ENCODE measurements at regions not wholly inside any gene's neighbourhood (a gene's known extent, or its start where the extent isn't known, plus 50 kb on each side); places are given as distances from the start of the nearest gene placed in this dataset.
"Not testable (repeated sequence)": the region's sequence is repeated elsewhere in the genome, so short reads cannot be mapped to it uniquely, and the experiment has no call there.

DNA sequence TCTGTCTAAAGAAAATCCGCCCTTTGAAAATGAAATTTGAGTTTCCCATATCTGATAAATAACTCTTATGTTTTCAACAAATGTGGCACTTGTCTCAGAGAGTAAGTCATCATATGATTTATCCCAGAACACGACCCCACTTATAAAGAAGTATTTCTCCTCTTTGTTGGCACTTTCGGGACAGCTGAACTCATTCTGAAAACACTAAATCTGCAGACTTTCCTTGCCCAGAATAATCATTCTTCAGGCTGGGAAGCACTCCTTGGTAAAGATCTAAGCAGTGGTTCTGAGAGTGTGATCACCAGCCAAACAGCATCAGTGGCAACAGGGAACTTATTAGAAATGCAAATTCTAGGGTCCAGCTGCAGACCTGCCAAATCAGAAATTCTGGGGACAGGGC is 532.2 kb upstream of the API5 start:
- Mint-ChIP-seq H3K27ac (no peak overlapping the region), H3K4me1 (no peaks in the 10 kb centered on the region), H3K9me3 (peaks cover 4% of the 10 kb centered on the region), H3K36me3 (ENCODE audit: low read depth) (no peaks in the 10 kb centered on the region), H3K27me3 (no peaks in the 10 kb centered on the region), H3K4me3 (no peak overlapping the region)
- no peak for DNase-seq
- no peak for ATAC-seq

DNA sequence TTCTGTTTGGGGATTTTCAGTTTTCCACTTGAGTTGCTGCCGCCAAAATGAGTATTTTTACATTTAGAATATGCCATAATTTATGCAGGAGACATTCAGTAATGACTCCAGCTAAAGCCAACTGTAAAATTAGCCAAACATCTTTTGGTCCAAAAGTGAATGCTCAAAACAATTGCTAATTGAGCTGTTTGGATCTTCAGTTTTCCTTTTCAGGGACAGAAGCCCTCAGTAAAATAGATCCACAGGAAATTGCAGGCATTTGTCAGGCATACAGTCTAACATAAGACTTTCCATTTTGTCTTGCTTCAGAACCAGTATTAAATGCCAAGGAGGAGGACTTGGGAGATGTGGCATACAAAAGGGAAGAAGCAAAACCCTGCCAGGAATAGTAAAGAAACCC is 524.8 kb upstream of the API5 start:
- ATAC-seq: no peak
- H3K9me3 Mint-ChIP-seq: peaks cover 17% of the 10 kb centered on the region
- DNase-seq: no peak
- no peak overlapping the region for H3K27ac Mint-ChIP-seq
- no peaks in the 10 kb centered on the region for H3K4me1 Mint-ChIP-seq
- no peak overlapping the region for H3K4me3 Mint-ChIP-seq
- H3K36me3 Mint-ChIP-seq (ENCODE audit: low read depth): no peaks in the 10 kb centered on the region
- no peaks in the 10 kb centered on the region for H3K27me3 Mint-ChIP-seq

DNA sequence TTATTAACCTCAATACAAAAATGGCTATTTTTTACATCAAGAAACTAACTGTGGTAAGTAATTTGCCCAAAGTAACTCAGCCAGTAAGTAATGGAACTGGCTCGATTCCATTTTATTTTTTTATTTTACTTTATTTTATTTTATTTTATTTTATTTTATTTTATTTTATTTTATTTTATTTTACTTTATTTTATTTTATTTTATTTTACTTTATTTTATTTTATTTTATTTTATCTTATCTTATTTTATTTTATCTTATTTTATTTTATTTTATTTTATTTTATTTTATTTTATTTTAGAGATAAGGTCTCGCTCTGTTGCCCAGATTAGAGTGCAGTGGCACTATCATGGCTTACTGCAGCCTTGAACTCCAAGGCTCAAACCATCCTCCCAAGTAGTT is 516.3 kb upstream of the API5 start:
- H3K9me3 Mint-ChIP-seq; ATAC-seq; H3K4me3 Mint-ChIP-seq; DNase-seq; H3K4me1 Mint-ChIP-seq; H3K27ac Mint-ChIP-seq; H3K36me3 Mint-ChIP-seq (ENCODE audit: low read depth); H3K27me3 Mint-ChIP-seq: not testable (repeated sequence)

DNA sequence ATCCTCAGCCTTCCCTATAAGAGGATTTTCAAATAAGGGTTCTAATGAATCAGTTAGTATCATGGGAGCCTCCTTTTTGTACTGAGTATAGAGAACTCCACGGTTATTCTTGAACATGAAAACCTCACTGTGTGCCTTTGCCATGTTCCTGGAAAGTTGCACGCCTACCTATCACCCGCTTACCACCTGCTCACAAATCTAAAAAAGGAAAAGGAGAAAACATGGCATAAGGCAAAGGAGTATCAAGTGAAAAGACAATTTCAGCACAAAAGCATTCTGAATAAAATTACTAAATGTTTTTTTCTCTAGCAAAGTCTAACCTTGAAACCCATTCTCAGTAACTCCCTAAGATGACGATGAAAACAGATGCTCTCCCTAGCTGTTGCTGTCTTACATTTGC is 511.8 kb upstream of the API5 start:
- peaks cover 4% of the 10 kb centered on the region for H3K9me3 Mint-ChIP-seq
- no peak overlapping the region for H3K4me3 Mint-ChIP-seq
- H3K36me3 Mint-ChIP-seq (ENCODE audit: low read depth): no peaks in the 10 kb centered on the region
- no peaks in the 10 kb centered on the region for H3K4me1 Mint-ChIP-seq
- no peak overlapping the region for H3K27ac Mint-ChIP-seq
- DNase-seq (no peak), ATAC-seq (no peak)
- no peaks in the 10 kb centered on the region for H3K27me3 Mint-ChIP-seq

DNA sequence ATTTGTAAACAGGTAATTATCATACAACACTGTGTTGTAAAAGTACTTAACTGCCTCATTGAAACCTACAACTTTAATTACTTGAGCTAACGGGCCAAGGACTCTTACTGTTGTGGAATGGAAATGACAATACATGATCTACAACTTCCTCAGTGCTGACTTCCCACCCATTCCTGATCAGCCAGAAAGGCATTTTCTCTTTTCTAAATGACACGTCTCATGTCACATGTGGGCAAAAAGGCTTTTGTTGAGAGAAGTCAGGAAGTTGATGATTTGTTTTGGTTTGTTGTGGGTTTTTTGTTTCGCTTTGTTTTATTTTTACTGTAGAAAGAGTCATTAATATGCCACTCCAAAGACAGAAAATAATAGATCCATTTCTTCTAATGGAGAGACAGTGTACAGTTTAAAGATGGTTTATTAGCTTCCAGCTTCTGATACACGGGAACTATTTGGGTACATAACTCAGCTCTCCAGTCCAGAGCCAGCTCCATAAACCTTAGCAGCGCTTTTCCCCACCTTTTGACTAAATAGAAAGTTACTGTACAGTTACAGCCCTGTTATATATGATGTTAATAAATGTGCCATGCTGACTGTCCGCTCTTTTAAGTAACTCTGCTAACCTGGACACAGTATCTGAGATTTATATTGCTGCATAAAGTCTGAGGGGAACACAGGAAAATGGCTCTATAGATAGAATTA is 509.4 kb upstream of the API5 start:
- DNase-seq (no peak), ATAC-seq (no peak)
- Mint-ChIP-seq H3K9me3 (peaks cover 9% of the 10 kb centered on the region), H3K36me3 (ENCODE audit: low read depth) (no peaks in the 10 kb centered on the region), H3K27me3 (no peaks in the 10 kb centered on the region), H3K4me3 (no peak overlapping the region), H3K27ac (no peak overlapping the region), H3K4me1 (no peaks in the 10 kb centered on the region)

DNA sequence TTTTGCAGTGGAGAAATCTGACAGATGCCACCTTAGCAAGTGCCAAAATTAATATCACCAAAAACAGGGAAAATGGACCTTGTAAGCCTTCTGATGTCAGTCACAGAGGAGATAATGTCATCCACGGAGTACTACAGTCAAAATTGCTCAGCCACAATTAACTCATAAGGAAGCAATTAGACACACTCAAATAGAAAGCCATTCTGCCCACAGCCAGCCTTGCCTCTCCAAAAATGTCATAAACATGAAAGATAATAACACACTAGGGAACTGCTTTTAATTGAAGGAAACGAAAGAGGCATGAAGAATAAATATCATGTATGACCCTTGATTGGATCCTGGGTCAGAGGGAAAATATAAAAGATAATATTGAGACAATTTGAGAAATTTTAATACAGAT is 505.6 kb upstream of the API5 start:
- Mint-ChIP-seq H3K27me3 (no peaks in the 10 kb centered on the region), H3K4me3 (no peak overlapping the region), H3K36me3 (ENCODE audit: low read depth) (no peaks in the 10 kb centered on the region), H3K27ac (no peak overlapping the region), H3K4me1 (no peaks in the 10 kb centered on the region), H3K9me3 (peaks cover 12% of the 10 kb centered on the region)
- no peak for DNase-seq
- no peak for ATAC-seq

DNA sequence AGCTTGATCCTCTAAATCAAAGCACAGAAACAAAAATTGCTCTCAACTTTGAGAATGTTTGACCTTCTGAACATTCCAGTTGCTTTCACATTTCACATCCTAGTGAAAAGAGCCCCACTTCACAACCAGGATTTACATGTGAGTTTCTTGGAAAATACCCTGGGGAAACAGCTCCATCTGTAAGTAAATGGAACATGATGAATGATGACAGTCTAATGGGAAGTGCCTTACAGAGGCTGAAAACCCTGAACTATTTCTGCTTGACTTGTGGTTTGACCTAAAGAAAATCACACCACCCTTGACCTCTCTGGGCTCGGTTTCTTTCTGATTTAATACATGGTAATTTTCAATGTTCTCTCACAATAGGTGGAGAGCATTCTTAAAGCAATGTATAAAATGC is 499.4 kb upstream of the API5 start:
- peaks cover 8% of the 10 kb centered on the region for H3K9me3 Mint-ChIP-seq
- no peak overlapping the region for H3K27ac Mint-ChIP-seq
- ATAC-seq: no peak
- no peaks in the 10 kb centered on the region for H3K4me1 Mint-ChIP-seq
- no peaks in the 10 kb centered on the region for H3K27me3 Mint-ChIP-seq
- no peak overlapping the region for H3K4me3 Mint-ChIP-seq
- DNase-seq: no peak
- no peaks in the 10 kb centered on the region for H3K36me3 Mint-ChIP-seq (ENCODE audit: low read depth)

DNA sequence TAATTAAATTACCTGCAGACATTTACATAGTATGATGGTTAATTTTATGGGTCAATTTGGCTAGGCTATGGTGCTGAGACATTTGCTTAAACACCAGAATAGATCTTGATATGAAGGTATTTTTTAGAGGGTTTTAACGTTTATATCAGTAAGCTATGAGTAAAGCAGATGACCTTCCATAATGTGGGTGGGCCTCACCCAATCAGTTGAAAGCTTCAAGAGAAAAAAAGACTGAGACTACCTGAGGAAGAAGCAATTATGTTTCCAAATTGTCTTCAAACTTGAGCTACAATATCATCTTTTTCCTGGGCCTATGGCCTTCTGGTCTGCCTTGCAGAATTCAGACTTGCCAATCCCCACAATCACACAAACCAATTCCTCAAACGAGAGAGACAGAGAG is 498.8 kb upstream of the API5 start:
- Mint-ChIP-seq H3K4me3 (no peak overlapping the region), H3K9me3 (peaks cover 8% of the 10 kb centered on the region), H3K27me3 (no peaks in the 10 kb centered on the region), H3K36me3 (ENCODE audit: low read depth) (no peaks in the 10 kb centered on the region), H3K4me1 (no peaks in the 10 kb centered on the region), H3K27ac (no peak overlapping the region)
- ATAC-seq: no peak
- DNase-seq: no peak

DNA sequence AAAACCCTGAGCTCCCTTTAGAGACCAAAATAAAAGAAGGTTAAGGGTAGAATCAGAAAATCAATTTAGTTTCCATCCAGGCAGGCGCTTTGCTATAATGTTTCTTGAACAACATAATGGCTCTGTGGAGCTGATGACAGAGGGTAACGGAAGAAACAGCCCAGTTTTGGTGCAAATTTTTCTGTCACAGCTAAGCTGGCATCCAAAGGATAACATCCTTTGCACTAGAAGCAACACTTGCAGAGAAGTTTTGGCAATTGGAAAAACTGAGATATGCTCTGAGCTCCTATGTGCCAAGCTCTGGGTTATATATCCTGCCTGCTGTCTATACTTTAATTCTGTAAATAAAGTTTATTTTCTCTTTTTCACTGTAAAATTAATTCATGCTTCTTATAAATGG is 495.3 kb upstream of the API5 start:
- Mint-ChIP-seq H3K9me3 (peaks cover 5% of the 10 kb centered on the region), H3K4me1 (no peaks in the 10 kb centered on the region), H3K36me3 (ENCODE audit: low read depth) (no peaks in the 10 kb centered on the region), H3K27me3 (no peaks in the 10 kb centered on the region), H3K4me3 (no peak overlapping the region), H3K27ac (no peak overlapping the region)
- DNase-seq (no peak), ATAC-seq (no peak)

DNA sequence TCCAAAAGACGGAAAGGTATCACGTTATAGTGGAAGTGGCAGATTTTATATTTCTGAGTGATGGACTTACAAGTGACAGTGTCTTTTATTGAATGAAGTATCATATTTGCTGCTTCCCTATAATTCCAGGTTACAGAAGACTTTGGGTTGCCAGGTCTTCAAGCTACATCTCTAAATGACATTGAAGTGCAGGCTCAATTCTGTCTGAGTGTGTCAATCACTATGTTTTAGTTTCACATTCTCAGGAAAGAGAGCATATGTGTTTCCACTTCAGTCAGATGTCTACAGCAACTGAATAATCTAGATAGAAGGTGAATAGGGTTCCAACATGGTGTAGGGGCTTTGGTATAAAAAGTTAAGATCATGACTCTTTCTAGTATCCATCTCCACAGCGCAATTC is 492.7 kb upstream of the API5 start:
- Mint-ChIP-seq H3K9me3 (peaks cover 7% of the 10 kb centered on the region), H3K27ac (no peak overlapping the region), H3K36me3 (ENCODE audit: low read depth) (no peaks in the 10 kb centered on the region), H3K4me1 (no peaks in the 10 kb centered on the region), H3K4me3 (no peak overlapping the region), H3K27me3 (no peaks in the 10 kb centered on the region)
- no peak for ATAC-seq
- no peak for DNase-seq

DNA sequence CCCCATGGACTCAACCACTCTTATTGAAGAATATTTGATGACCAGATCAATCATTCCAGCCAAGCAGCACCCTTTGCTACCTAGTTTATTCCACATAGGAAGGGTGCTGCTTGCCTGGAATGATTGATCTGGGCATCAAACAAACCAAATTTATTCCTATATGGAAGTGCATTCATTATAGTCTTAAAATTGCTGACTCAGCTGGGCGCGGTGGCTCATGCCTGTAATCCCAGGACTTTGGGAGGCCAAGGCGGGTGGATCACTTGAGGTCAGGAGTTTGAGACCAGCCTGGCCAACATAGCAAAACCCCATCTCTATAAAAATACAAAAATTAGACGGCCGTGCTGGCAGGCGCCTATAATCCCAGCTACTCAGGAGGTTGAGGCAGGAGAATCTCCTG is 489.6 kb upstream of the API5 start:
- not testable (repeated sequence) for ATAC-seq

DNA sequence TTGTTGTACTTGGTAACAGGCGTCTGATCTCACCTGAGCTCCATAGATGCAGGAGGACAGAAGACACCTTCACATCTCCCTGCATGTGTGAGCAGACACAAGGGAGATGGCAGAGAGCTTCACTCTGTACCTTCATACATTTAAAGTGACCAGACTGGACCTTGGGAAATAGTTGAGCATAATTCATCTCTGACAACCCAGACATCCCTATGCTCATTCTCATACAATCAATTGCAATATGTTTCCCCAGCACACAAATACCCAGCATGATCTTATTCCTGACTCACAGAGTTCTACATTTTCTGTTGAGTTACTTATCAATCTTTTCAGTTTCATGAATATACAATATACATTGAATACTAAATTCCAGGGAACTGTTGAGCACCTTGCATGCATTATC is 488.2 kb upstream of the API5 start:
- H3K27ac Mint-ChIP-seq: no peak overlapping the region
- H3K4me3 Mint-ChIP-seq: no peak overlapping the region
- peaks cover 3% of the 10 kb centered on the region for H3K9me3 Mint-ChIP-seq
- H3K27me3 Mint-ChIP-seq: no peaks in the 10 kb centered on the region
- no peak for ATAC-seq
- DNase-seq: no peak
- no peaks in the 10 kb centered on the region for H3K4me1 Mint-ChIP-seq
- H3K36me3 Mint-ChIP-seq (ENCODE audit: low read depth): no peaks in the 10 kb centered on the region

More for the DNA sequence above, 489.6 kb upstream of the API5 start:
- not testable (repeated sequence) for H3K36me3 Mint-ChIP-seq (ENCODE audit: low read depth); H3K4me3 Mint-ChIP-seq; H3K27me3 Mint-ChIP-seq; H3K27ac Mint-ChIP-seq; H3K4me1 Mint-ChIP-seq; H3K9me3 Mint-ChIP-seq; DNase-seq

DNA sequence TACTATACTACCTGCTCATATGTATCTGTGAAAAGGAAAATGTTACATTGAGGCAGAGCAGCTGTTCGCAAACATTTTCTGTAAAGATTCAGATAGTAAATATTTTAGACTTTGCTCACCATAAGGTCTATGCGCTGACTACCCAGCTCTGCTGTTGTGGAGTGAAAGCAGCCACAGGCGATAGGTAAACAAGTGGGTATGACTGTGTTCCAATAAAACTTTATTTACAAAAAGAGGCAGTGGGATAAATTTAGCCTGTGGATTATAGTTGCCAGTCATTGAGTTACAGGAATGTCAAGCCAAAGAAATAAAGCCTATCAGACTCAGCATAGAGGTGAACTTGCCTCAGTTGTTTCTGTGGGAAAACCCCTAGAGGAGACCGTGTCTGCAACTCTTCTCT is 487.7 kb upstream of the API5 start:
- H3K4me1 Mint-ChIP-seq: no peaks in the 10 kb centered on the region
- peaks cover 3% of the 10 kb centered on the region for H3K9me3 Mint-ChIP-seq
- H3K36me3 Mint-ChIP-seq (ENCODE audit: low read depth): no peaks in the 10 kb centered on the region
- no peaks in the 10 kb centered on the region for H3K27me3 Mint-ChIP-seq
- H3K4me3 Mint-ChIP-seq: no peak overlapping the region
- no peak overlapping the region for H3K27ac Mint-ChIP-seq
- ATAC-seq (no peak), DNase-seq (no peak)

DNA sequence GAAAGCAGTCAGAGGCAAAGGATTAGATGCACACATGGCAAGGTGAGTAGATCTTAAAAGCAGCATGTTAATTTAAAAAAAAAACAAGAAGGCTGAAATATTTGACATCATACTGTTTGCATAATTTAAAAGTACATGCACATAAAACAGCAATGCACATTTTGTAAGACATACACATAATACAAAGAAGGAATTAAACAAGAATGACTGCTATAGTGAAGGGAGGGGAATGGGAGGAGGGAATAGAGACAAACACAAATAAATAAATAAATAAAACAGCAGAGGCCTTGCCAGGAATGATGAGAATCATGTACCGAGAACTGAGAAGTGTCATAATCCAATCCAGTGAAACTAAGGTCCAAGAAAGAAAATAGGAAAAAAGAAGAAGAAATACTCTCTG is 486.2 kb upstream of the API5 start:
- peaks cover 3% of the 10 kb centered on the region for H3K9me3 Mint-ChIP-seq
- DNase-seq (no peak), ATAC-seq (no peak)
- H3K36me3 Mint-ChIP-seq (ENCODE audit: low read depth): no peaks in the 10 kb centered on the region
- no peak overlapping the region for H3K27ac Mint-ChIP-seq
- no peaks in the 10 kb centered on the region for H3K4me1 Mint-ChIP-seq
- no peak overlapping the region for H3K4me3 Mint-ChIP-seq
- no peaks in the 10 kb centered on the region for H3K27me3 Mint-ChIP-seq

DNA sequence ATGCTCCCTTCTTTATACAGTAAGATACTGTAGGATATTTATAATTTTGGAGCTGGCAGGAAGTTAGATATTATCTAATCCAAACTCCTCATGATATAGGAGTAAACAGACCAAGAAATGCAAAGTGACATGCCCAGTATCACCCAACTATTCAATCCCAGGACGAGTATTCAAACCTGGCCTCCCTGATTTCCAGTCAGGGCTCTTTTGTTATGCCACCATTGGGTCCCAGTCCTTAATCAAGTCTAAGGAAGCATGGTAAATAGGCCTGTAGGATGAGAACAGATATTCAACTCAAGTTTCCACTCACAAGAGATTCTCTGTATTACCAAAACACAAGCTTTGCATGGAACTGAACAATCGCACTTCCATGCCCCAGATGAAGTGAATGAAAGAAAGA is 484.0 kb upstream of the API5 start:
- Mint-ChIP-seq H3K4me1 (no peaks in the 10 kb centered on the region), H3K36me3 (ENCODE audit: low read depth) (no peaks in the 10 kb centered on the region), H3K4me3 (no peak overlapping the region), H3K27ac (no peak overlapping the region), H3K9me3 (peaks cover 2% of the 10 kb centered on the region), H3K27me3 (no peaks in the 10 kb centered on the region)
- no peak for DNase-seq
- no peak for ATAC-seq

DNA sequence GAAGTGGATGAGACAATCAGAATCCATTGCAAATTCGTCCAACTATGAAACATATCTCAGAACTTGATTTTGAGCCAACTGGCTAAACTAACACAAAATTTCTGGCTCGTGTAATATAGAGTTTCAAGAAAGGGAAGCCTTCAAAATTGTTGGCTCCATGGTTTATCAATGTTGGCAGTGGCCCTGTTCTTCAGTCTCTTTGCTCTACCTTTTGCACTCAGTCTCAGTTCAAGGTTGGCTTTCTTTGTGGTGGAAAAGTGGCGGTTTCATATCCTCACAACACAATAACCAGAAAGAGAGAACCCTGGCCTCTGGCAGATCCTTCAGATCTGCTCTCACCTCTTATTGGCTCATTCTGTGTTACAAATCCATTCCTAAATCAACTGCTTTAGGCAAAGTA is 473.8 kb upstream of the API5 start:
- no peak overlapping the region for H3K4me3 Mint-ChIP-seq
- H3K9me3 Mint-ChIP-seq: no peaks in the 10 kb centered on the region
- no peak for ATAC-seq
- no peaks in the 10 kb centered on the region for H3K36me3 Mint-ChIP-seq (ENCODE audit: low read depth)
- no peak for DNase-seq
- H3K4me1 Mint-ChIP-seq: no peaks in the 10 kb centered on the region
- H3K27me3 Mint-ChIP-seq: no peaks in the 10 kb centered on the region
- H3K27ac Mint-ChIP-seq: no peak overlapping the region
